Breast epithelium (tissue), 3 donors: ENCODE measurements at regions not wholly inside any gene's neighbourhood (a gene's known extent, or its start where the extent isn't known, plus 50 kb on each side); places are given as distances from the start of the nearest gene placed in this dataset.

Experiments used
- CTCF ChIP-seq, 3 donors: fragments of 450-650 bp; IDR thresholded peaks; one replicate each; pipeline ENCODE4 v1.5.1; 2016 to 2017; ENCODE audit warnings: antibody characterized with exemption in 3 of 3, mild to moderate bottlenecking in 3 of 3, moderate library complexity in 3 of 3
- POLR2A ChIP-seq: fragments of 450-650 bp; IDR thresholded peaks from one replicate; pipeline ENCODE4 v1.6.1; 2016; ENCODE audit warnings: antibody characterized with exemption, mild to moderate bottlenecking, moderate library complexity
- POLR2AphosphoS5 ChIP-seq, 3 donors: sonication (generic); formaldehyde crosslinking; IDR thresholded peaks; one replicate each; pipeline ENCODE4 v1.6.1; 2017; ENCODE audit warnings: antibody characterized with exemption in 3 of 3

- TF ChIP-seq CTCF (IDR thresholded peaks at IDR 0.05) (no peak), POLR2AphosphoS5 (IDR thresholded peaks at IDR 0.05) (no peak), POLR2A (no peak)
Measured at GRCh38 chr20:24779131-24779530, 169.9 kb upstream of the CST7 start.
